D721Med (cell line): ENCODE measurements at regions not wholly inside any gene's neighbourhood (a gene's known extent, or its start where the extent isn't known, plus 50 kb on each side); places are given as distances from the start of the nearest gene placed in this dataset.
"Not testable (repeated sequence)": the region's sequence is repeated elsewhere in the genome, so short reads cannot be mapped to it uniquely, and the experiment has no call there.

Experiments used
- DNase-seq: peaks from one replicate; pipeline ENCODE4 v3.0.0; 2011; ENCODE audit warnings: low spot score; ENCODE audit not compliant: insufficient read length
- FAIRE-seq: peaks from 2 replicates; lab custom pipeline; 2011; peaks lifted over from hg19 to GRCh38; lab: Jason Lieb, UNC
- TF ChIP-seq, protein P1 (sequence below): IDR thresholded peaks from 2 replicates; pipeline ENCODE4 v1.5.1; 2012; ENCODE audit warnings: mild to moderate bottlenecking, control low read depth; ENCODE audit not compliant: insufficient read depth; ENCODE audit errors: missing control alignments

DNA sequence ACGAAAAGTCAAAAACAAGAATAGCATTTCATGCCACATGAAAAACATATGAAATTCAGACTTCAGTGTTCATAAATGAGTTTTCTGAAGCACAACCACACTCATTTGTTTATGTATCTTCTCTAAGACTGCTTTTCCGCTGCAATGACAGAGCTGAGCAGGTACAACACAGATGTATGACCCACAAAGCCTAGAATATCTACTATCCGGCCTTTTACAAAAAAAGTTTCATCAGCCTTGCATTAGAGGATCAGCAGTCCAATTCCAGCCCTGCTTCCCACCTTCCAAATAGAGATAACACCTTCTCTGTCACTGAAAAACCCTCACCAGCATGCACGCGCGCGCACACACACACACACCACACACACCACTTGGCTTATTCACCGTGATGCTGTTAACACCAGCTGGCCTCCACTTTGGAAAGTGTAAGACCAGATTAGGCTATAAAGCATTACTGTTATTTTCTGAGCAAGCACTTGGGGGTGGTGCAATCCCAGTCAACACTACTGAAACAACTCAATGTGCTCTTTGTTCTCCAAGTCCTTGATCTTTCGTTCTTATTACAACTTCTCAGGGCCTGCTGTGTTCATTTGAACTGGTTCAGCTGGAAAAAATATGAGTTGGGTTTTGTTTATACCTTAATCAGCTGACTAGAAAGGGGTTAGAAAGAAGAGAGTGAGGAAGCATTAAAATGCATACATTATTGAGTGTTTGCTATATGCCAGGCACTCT is 90.0 kb downstream of the GLUL start:
- no peak for DNase-seq

DNA sequence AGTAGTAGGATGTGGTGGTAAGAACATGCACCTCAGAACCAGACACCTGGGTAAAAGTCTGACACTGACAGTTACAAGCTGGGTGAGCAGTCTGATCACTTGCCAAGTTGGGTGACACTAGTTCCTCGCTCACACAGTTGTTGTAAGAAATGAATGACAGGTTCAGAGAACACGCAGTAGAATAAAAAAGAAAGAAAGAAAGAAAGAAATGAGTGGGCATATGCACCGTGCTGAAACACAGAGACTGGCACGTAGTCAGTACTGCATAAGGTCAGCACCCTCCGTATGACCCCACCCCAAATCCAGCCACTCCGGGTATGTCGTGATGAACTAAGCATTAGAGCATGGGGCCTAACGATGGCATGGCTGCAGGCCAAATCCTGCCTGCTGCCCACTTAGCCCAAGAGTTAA is 90.6 kb downstream of the GLUL start:
- FAIRE-seq (no peak), DNase-seq (no peak)
- TF ChIP-seq, protein P1, sequence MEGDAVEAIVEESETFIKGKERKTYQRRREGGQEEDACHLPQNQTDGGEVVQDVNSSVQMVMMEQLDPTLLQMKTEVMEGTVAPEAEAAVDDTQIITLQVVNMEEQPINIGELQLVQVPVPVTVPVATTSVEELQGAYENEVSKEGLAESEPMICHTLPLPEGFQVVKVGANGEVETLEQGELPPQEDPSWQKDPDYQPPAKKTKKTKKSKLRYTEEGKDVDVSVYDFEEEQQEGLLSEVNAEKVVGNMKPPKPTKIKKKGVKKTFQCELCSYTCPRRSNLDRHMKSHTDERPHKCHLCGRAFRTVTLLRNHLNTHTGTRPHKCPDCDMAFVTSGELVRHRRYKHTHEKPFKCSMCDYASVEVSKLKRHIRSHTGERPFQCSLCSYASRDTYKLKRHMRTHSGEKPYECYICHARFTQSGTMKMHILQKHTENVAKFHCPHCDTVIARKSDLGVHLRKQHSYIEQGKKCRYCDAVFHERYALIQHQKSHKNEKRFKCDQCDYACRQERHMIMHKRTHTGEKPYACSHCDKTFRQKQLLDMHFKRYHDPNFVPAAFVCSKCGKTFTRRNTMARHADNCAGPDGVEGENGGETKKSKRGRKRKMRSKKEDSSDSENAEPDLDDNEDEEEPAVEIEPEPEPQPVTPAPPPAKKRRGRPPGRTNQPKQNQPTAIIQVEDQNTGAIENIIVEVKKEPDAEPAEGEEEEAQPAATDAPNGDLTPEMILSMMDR = no peak

More for the DNA sequence above, 90.0 kb downstream of the GLUL start:
- TF ChIP-seq, protein P1 = peak; percentile 66
- FAIRE-seq = no peak

DNA sequence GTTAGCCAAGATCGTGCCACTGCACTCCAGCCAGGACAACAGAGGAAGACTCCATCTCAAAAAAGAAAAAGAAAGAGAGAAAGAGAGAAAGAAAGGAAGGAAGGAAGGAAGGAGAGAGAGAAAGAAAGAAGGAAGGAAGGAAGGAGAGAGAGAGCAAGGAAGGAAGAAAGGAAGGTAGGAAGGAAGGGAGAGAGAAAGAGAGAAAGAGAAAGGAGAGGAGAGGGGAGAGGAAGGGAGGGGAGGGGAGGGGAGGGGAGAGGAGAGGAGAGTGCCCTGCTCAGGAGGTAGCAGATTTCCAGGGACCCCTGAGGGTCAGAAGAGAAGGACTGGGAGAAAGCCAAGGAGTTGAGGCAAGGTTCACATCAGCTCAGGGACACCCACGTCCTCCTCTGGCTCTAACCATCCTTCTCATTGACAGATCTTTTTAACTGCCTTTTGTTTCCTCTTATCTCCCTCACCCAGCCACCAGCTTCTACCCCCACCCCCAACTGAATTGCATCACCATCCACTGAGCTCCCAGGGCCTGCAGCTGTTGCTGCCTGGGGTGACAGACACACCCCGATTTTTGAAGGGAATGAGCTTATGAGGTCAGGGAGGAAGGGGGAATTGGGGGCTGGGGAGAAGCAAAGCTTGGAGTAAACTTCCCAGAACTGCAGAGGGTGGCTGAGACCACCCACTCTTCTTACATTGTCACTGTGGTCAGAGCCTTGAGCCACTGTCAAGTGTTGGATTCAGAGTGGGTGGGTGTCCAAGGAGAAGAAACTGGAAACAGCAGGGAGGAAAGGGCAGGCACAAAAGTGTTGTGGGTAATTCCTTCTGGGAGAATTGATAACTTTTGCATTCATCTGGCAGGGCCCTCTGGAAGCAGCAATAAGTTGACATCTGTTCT is 91.6 kb downstream of the GLUL start:
- TF ChIP-seq, protein P1 = no peak
- FAIRE-seq (no peak), DNase-seq (no peak)

DNA sequence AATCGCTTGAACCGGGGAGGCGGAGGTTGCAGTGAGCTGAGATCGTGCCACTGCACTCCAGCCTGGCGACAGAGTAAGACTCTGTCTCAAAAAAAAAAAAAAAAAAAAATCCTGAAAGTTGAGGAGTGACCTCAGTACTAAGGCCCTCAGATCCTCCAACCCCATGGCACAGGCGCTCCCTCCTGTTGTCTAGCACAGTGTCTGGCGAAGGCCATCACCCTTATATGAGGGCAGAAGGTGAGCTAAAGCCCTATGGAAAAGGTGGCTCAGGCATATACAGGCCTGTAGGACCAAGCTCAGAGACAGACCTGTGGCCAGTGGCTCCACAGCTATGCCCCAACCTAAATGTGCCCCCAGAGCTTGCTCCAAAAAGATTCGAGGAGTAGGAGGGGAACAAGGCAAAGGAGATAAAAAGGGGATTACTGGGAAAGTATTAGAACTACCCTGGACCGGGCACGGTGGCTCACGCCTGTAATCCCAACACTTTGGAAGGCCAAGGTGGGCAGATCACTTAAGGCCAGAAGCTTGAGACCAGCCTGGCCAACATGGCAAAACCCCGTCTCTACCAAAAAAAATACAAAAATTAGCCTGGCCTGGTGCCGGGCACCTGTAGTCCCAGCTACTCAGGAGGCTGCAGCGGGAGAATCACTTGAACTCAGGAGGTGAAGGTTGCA is 92.4 kb downstream of the GLUL start:
- not testable (repeated sequence) for FAIRE-seq, DNase-seq

DNA sequence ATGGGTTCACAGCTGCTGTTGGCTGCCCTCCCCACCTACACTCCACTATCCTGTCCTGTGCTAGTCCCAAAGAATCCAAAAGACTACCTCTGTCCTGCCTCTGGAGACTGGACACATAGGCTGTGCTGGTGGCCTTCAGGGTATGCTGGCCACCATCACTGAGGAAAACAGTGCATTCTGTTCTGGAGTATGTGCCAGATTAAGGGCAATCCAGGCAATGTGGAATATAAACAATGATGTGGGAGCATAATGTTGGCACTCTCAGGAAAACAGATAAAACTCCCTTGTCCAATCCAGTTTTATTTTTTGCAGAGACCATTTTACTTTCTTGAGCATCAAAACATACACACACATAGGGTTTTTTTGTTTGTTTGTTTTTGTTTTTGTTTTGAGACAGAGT is 94.3 kb downstream of the GLUL start:
- no peak for FAIRE-seq
- no peak for DNase-seq
- TF ChIP-seq, protein P1 = no peak

DNA sequence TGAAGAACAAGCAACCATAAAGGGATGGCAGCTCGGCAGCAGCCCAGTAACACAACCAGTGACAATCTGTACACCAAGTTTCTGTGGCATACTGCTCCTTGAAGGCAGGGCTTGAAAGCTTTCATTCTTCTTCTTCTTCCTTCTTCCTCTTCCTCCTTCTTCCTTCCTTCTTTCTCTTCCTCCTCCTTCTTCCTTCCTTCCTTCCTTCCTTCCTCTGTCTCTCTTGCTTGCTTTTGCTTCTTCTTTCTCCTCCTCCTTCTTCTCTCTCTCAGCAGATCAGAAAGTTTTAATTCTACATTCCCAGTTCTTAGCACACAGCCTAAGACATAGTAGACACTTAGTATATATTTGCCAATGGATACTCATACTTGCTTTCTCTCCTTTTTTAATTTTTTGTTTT is 95.9 kb downstream of the GLUL start:
- FAIRE-seq (no peak), DNase-seq (no peak)
- TF ChIP-seq, protein P1 = no peak

DNA sequence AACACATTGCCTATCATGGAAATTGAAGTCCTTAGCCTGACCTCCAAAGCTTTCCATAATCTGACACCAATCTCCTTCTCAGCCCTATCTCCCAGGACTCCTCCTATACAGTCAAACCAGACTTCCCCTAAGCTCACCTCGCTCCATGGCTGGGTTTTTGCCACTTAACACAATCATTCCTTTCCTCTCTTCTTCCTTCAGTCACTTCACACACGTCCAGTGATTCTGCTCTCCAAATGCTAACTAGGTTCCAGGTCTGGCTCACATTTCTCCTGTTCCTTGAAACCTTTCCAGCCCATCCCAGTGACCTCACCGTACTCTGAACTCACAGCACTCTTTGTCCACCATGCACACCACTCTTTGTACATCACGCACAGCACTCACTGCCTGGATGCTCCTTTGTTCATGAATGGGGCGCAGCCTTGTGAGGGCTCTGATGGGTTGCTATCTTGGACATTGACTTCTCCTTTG is 98.4 kb downstream of the GLUL start:
- no peak for FAIRE-seq

More for the DNA sequence above, 98.4 kb downstream of the GLUL start:
- TF ChIP-seq, protein P1 = no peak
- no peak for DNase-seq
